WTC11 (cell line): ENCODE measurements at regions not wholly inside any gene's neighbourhood (a gene's known extent, or its start where the extent isn't known, plus 50 kb on each side); places are given as distances from the start of the nearest gene placed in this dataset.
A peak's percentile ranks its signal among the peaks of the same experiment; 100 is the strongest.

Source experiments
- ATAC-seq: fragments of 200-7000 bp; cut with Tn5 transposase; 2 replicates; pipeline ENCODE4 v1.10.0; 2021; ENCODE audit warnings: mild to moderate bottlenecking, moderate library complexity
- CTCF ChIA-PET: fragments of 300-600 bp; sonication (Branson Sonifier 250); formaldehyde crosslinking; loops from one replicate; lab custom pipeline; 2021; ENCODE audit warnings: antibody characterized with exemption; lab: Charles Lee
- POLR2A ChIA-PET: fragments of 350-600 bp; sonication (Branson Sonifier 250); formaldehyde crosslinking; loops from one replicate; lab custom pipeline; 2021; ENCODE audit warnings: antibody characterized with exemption; lab: Charles Lee
- DNase-seq: peaks from one replicate; pipeline ENCODE4 v3.0.0; 2021; ENCODE audit warnings: low spot score
- H3K27ac Mint-ChIP-seq: 2 replicates; pipeline ENCODE4 v1.8.0; 2021; ENCODE audit warnings: mixed read lengths
- H3K27me3 Mint-ChIP-seq: 2 replicates; pipeline ENCODE4 v1.8.0; 2021; ENCODE audit warnings: low read depth, mild to moderate bottlenecking, moderate library complexity, mixed read lengths
- H3K36me3 Mint-ChIP-seq: 2 replicates; pipeline ENCODE4 v1.8.0; 2021; ENCODE audit warnings: mixed read lengths
- H3K4me1 Mint-ChIP-seq: 2 replicates; pipeline ENCODE4 v1.8.0; 2022; ENCODE audit warnings: mixed read lengths
- H3K4me3 Mint-ChIP-seq: 2 replicates; pipeline ENCODE4 v1.8.0; 2021; ENCODE audit warnings: mild to moderate bottlenecking, moderate library complexity, mixed read lengths
- H3K9me3 Mint-ChIP-seq: 2 replicates; pipeline ENCODE4 v1.8.0; 2021; ENCODE audit warnings: mixed read lengths
- ETV6 ChIP-seq: sonication (generic); formaldehyde crosslinking; IDR thresholded peaks from 2 replicates; pipeline ENCODE4 v1.8.1; 2022; ENCODE audit warnings: mild to moderate bottlenecking, missing genetic modification reagents
- GRHL2 ChIP-seq: fragments of 250-450 bp; sonication (Bioruptor Pico); IDR thresholded peaks from 2 replicates; pipeline ENCODE4 v1.8.0; 2022; ENCODE audit warnings: mild to moderate bottlenecking, moderate library complexity; ENCODE audit not compliant: insufficient replicate concordance, severe bottlenecking
- JAZF1 ChIP-seq: fragments of 250-450 bp; sonication (Bioruptor Pico); IDR thresholded peaks from 2 replicates; pipeline ENCODE4 v1.9.0; 2021; ENCODE audit warnings: moderate library complexity, mild to moderate bottlenecking, inconsistent platforms
- MYBL2 ChIP-seq: sonication (generic); formaldehyde crosslinking; IDR thresholded peaks from 2 replicates; pipeline ENCODE4 v1.8.1; 2023; ENCODE audit warnings: mild to moderate bottlenecking, moderate library complexity, missing genetic modification reagents
- RORB ChIP-seq: fragments of 250-450 bp; sonication (Bioruptor Pico); IDR thresholded peaks from 2 replicates; pipeline ENCODE4 v1.9.0; 2021; ENCODE audit warnings: mild to moderate bottlenecking
- SP1 ChIP-seq: sonication (generic); formaldehyde crosslinking; conservative IDR thresholded peaks from 2 replicates; pipeline ENCODE4 v1.8.1; 2022; ENCODE audit warnings: missing genetic modification reagents
- ZNF232 ChIP-seq: sonication (generic); formaldehyde crosslinking; IDR thresholded peaks from 2 replicates; pipeline ENCODE4 v1.8.0; 2022; ENCODE audit warnings: mild to moderate bottlenecking, missing genetic modification reagents
- TF ChIP-seq, protein P1 (sequence below): sonication (generic); formaldehyde crosslinking; conservative IDR thresholded peaks from 2 replicates; pipeline ENCODE4 v1.8.1; 2023; ENCODE audit warnings: mild to moderate bottlenecking, low read depth, missing genetic modification reagents, moderate library complexity
- TF ChIP-seq, protein P2 (sequence below): fragments of 250-450 bp; sonication (Bioruptor Pico); IDR thresholded peaks from 2 replicates; pipeline ENCODE4 v1.9.0; 2021; ENCODE audit warnings: mild to moderate bottlenecking
- TF ChIP-seq, protein P3 (sequence below): sonication (generic); formaldehyde crosslinking; IDR thresholded peaks from 2 replicates; pipeline ENCODE4 v1.8.0; 2023; ENCODE audit warnings: missing genetic modification reagents, mild to moderate bottlenecking, borderline replicate concordance
- TF ChIP-seq, protein P4 (sequence below): fragments of 250-450 bp; sonication (Bioruptor Pico); IDR thresholded peaks from 2 replicates; pipeline ENCODE4 v2.1.2; 2022; ENCODE audit warnings: mild to moderate bottlenecking, moderate library complexity
- TF ChIP-seq, protein P5 (sequence below): sonication (generic); formaldehyde crosslinking; IDR thresholded peaks from 2 replicates; pipeline ENCODE4 v1.8.1; 2022; ENCODE audit warnings: mild to moderate bottlenecking, missing genetic modification reagents, moderate library complexity, borderline replicate concordance
- TF ChIP-seq, protein P6 (sequence below): sonication (generic); formaldehyde crosslinking; conservative IDR thresholded peaks from 2 replicates; pipeline ENCODE4 v1.8.1; 2022; ENCODE audit warnings: mild to moderate bottlenecking, missing genetic modification reagents
- TF ChIP-seq, protein P7 (sequence below): sonication (generic); formaldehyde crosslinking; IDR thresholded peaks from 2 replicates; pipeline ENCODE4 v1.8.1; 2022; ENCODE audit warnings: missing genetic modification reagents, borderline replicate concordance
- TF ChIP-seq, protein P8 (sequence below): sonication (generic); formaldehyde crosslinking; IDR thresholded peaks from 2 replicates; pipeline ENCODE4 v1.8.0; 2022; ENCODE audit warnings: mild to moderate bottlenecking, missing genetic modification reagents
- TF ChIP-seq, protein P9 (sequence below): sonication (generic); formaldehyde crosslinking; IDR thresholded peaks from 2 replicates; pipeline ENCODE4 v1.8.0; 2022; ENCODE audit warnings: mild to moderate bottlenecking, missing genetic modification reagents
- TF ChIP-seq, protein P10 (sequence below): sonication (generic); formaldehyde crosslinking; IDR thresholded peaks from 2 replicates; pipeline ENCODE4 v1.8.1; 2023; ENCODE audit warnings: mild to moderate bottlenecking, missing genetic modification reagents, moderate library complexity

DNA sequence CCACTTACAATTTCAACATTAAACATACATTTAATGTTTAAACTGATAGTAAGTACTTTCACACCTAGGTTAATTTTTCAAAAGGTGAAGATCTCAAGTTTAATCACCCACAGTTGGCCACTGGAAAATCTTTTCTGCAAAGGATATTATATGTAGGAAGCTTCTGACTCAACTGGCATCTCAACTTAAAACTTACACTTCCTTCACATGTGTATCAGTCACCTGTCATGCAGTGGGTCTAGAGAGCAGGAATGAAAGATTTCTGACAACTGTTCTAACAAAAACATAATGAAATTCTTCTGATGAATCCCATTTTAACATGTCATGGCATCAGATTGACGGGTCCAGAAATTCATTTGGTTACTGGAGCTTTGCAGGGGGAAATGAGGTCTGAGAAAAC is 192.8 kb downstream of the KLHL28 start:
- no peak for ATAC-seq
- POLR2A ChIA-PET: no interaction called here
- DNase-seq: no peak
- Mint-ChIP-seq H3K4me3 (no peak overlapping the region), H3K36me3 (no peaks in the 10 kb centered on the region), H3K4me1 (peaks cover 13% of the 10 kb centered on the region), H3K27me3 (no peaks in the 10 kb centered on the region), H3K9me3 (peaks cover 5% of the 10 kb centered on the region; the same call in 1 of the 2 replicates), H3K27ac (no peak overlapping the region)
- CTCF ChIA-PET: no interaction called here
- no peak for TF ChIP-seq MYBL2 (CRISPR knock-in tag)
- TF ChIP-seq, protein P1, sequence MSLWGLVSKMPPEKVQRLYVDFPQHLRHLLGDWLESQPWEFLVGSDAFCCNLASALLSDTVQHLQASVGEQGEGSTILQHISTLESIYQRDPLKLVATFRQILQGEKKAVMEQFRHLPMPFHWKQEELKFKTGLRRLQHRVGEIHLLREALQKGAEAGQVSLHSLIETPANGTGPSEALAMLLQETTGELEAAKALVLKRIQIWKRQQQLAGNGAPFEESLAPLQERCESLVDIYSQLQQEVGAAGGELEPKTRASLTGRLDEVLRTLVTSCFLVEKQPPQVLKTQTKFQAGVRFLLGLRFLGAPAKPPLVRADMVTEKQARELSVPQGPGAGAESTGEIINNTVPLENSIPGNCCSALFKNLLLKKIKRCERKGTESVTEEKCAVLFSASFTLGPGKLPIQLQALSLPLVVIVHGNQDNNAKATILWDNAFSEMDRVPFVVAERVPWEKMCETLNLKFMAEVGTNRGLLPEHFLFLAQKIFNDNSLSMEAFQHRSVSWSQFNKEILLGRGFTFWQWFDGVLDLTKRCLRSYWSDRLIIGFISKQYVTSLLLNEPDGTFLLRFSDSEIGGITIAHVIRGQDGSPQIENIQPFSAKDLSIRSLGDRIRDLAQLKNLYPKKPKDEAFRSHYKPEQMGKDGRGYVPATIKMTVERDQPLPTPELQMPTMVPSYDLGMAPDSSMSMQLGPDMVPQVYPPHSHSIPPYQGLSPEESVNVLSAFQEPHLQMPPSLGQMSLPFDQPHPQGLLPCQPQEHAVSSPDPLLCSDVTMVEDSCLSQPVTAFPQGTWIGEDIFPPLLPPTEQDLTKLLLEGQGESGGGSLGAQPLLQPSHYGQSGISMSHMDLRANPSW: no peak
- TF ChIP-seq, protein P2, sequence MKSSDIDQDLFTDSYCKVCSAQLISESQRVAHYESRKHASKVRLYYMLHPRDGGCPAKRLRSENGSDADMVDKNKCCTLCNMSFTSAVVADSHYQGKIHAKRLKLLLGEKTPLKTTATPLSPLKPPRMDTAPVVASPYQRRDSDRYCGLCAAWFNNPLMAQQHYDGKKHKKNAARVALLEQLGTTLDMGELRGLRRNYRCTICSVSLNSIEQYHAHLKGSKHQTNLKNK (CRISPR knock-in tag): no peak
- TF ChIP-seq GRHL2: no peak
- TF ChIP-seq, protein P3, sequence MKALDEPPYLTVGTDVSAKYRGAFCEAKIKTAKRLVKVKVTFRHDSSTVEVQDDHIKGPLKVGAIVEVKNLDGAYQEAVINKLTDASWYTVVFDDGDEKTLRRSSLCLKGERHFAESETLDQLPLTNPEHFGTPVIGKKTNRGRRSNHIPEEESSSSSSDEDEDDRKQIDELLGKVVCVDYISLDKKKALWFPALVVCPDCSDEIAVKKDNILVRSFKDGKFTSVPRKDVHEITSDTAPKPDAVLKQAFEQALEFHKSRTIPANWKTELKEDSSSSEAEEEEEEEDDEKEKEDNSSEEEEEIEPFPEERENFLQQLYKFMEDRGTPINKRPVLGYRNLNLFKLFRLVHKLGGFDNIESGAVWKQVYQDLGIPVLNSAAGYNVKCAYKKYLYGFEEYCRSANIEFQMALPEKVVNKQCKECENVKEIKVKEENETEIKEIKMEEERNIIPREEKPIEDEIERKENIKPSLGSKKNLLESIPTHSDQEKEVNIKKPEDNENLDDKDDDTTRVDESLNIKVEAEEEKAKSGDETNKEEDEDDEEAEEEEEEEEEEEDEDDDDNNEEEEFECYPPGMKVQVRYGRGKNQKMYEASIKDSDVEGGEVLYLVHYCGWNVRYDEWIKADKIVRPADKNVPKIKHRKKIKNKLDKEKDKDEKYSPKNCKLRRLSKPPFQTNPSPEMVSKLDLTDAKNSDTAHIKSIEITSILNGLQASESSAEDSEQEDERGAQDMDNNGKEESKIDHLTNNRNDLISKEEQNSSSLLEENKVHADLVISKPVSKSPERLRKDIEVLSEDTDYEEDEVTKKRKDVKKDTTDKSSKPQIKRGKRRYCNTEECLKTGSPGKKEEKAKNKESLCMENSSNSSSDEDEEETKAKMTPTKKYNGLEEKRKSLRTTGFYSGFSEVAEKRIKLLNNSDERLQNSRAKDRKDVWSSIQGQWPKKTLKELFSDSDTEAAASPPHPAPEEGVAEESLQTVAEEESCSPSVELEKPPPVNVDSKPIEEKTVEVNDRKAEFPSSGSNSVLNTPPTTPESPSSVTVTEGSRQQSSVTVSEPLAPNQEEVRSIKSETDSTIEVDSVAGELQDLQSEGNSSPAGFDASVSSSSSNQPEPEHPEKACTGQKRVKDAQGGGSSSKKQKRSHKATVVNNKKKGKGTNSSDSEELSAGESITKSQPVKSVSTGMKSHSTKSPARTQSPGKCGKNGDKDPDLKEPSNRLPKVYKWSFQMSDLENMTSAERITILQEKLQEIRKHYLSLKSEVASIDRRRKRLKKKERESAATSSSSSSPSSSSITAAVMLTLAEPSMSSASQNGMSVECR (CRISPR knock-in tag): no peak
- TF ChIP-seq, protein P4, sequence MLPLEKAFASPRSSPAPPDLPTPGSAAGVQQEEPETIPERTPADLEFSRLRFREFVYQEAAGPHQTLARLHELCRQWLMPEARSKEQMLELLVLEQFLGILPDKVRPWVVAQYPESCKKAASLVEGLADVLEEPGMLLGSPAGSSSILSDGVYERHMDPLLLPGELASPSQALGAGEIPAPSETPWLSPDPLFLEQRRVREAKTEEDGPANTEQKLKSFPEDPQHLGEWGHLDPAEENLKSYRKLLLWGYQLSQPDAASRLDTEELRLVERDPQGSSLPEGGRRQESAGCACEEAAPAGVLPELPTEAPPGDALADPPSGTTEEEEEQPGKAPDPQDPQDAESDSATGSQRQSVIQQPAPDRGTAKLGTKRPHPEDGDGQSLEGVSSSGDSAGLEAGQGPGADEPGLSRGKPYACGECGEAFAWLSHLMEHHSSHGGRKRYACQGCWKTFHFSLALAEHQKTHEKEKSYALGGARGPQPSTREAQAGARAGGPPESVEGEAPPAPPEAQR (CRISPR knock-in tag): no peak
- TF ChIP-seq, protein P5, sequence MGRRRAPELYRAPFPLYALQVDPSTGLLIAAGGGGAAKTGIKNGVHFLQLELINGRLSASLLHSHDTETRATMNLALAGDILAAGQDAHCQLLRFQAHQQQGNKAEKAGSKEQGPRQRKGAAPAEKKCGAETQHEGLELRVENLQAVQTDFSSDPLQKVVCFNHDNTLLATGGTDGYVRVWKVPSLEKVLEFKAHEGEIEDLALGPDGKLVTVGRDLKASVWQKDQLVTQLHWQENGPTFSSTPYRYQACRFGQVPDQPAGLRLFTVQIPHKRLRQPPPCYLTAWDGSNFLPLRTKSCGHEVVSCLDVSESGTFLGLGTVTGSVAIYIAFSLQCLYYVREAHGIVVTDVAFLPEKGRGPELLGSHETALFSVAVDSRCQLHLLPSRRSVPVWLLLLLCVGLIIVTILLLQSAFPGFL: no peak

DNA sequence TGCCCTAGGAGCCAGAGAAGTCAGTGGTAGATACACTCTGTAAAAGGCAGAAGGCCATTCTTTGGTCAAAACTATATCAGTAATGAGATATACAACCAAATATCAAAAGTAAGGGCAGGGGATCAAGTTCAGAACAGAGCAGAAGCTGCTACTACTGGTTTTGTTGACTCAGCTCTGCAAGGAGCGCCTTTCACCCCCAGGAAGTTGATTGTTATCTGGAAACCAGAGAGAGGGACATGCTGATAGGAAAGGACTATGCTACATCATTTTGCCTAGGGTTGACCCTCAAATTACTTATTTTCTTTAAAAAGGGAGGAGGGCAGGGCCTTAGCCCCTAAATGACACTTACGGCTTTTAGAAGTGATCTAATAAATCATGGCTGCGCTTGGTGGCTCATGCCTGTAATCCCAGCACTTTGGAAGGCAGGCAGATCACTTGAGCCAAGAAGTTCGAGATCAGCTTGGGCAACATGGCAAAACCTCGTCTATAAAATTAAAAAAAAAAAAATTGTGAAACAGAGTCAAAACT is 194.0 kb downstream of the KLHL28 start:
- Mint-ChIP-seq H3K27ac (no peak overlapping the region), H3K4me3 (no peak overlapping the region), H3K9me3 (peaks cover 2% of the 10 kb centered on the region; the same call in 1 of the 2 replicates), H3K4me1 (peaks cover 13% of the 10 kb centered on the region), H3K27me3 (no peaks in the 10 kb centered on the region), H3K36me3 (no peaks in the 10 kb centered on the region)
- CTCF ChIA-PET: no interaction called here
- no peak for DNase-seq
- POLR2A ChIA-PET: no interaction called here
- ATAC-seq: peak; percentile 63; the same call in 1 of the 2 replicates
- TF ChIP-seq JAZF1 (no peak), SP1 (no peak), ZNF232 (no peak), RORB (CRISPR knock-in tag) (no peak), ETV6 (CRISPR knock-in tag) (no peak)
- TF ChIP-seq, protein P6, sequence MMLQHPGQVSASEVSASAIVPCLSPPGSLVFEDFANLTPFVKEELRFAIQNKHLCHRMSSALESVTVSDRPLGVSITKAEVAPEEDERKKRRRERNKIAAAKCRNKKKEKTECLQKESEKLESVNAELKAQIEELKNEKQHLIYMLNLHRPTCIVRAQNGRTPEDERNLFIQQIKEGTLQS: no peak
- TF ChIP-seq, protein P7, sequence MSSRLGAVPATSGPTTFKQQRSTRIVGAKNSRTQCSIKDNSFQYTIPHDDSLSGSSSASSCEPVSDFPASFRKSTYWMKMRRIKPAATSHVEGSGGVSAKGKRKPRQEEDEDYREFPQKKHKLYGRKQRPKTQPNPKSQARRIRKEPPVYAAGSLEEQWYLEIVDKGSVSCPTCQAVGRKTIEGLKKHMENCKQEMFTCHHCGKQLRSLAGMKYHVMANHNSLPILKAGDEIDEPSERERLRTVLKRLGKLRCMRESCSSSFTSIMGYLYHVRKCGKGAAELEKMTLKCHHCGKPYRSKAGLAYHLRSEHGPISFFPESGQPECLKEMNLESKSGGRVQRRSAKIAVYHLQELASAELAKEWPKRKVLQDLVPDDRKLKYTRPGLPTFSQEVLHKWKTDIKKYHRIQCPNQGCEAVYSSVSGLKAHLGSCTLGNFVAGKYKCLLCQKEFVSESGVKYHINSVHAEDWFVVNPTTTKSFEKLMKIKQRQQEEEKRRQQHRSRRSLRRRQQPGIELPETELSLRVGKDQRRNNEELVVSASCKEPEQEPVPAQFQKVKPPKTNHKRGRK (CRISPR knock-in tag): no peak
- TF ChIP-seq, protein P8, sequence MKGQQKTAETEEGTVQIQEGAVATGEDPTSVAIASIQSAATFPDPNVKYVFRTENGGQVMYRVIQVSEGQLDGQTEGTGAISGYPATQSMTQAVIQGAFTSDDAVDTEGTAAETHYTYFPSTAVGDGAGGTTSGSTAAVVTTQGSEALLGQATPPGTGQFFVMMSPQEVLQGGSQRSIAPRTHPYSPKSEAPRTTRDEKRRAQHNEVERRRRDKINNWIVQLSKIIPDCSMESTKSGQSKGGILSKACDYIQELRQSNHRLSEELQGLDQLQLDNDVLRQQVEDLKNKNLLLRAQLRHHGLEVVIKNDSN (CRISPR knock-in tag): no peak
- TF ChIP-seq, protein P9, sequence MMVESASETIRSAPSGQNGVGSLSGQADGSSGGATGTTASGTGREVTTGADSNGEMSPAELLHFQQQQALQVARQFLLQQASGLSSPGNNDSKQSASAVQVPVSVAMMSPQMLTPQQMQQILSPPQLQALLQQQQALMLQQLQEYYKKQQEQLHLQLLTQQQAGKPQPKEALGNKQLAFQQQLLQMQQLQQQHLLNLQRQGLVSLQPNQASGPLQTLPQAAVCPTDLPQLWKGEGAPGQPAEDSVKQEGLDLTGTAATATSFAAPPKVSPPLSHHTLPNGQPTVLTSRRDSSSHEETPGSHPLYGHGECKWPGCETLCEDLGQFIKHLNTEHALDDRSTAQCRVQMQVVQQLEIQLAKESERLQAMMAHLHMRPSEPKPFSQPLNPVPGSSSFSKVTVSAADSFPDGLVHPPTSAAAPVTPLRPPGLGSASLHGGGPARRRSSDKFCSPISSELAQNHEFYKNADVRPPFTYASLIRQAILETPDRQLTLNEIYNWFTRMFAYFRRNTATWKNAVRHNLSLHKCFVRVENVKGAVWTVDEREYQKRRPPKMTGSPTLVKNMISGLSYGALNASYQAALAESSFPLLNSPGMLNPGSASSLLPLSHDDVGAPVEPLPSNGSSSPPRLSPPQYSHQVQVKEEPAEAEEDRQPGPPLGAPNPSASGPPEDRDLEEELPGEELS (CRISPR knock-in tag): no peak
- TF ChIP-seq, protein P10, sequence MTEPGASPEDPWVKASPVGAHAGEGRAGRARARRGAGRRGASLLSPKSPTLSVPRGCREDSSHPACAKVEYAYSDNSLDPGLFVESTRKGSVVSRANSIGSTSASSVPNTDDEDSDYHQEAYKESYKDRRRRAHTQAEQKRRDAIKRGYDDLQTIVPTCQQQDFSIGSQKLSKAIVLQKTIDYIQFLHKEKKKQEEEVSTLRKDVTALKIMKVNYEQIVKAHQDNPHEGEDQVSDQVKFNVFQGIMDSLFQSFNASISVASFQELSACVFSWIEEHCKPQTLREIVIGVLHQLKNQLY (CRISPR knock-in tag): no peak
